ENCODE measurements at regions not wholly inside any gene's neighbourhood (a gene's known extent, or its start where the extent isn't known, plus 50 kb on each side); places are given as distances from the start of the nearest gene placed in this dataset.

GRCh38 chr4:153901220-153901619 lies 112.3 kb upstream of the SFRP2 start:
- TF ChIP-seq JUN (IDR thresholded peaks at IDR 0.05; ENCODE audit: low read depth, low read length) (no peak), CTCF (IDR thresholded peaks at IDR 0.05; ENCODE audit: control extremely low read depth in 1 of 3, insufficient read depth in 1 of 3, low read depth in 1 of 3, low read length in 3 of 3) (no peak), POLR2AphosphoS5 (IDR thresholded peaks at IDR 0.05; ENCODE audit: low read depth, low read length) (no peak), TCF12 (IDR thresholded peaks at IDR 0.05; ENCODE audit: low read depth, low read length) (no peak), SRF (IDR thresholded peaks at IDR 0.05; ENCODE audit: low read depth, low read length) (no peak)

Data from H1 (cell line).